CD14-positive monocyte (primary cell): ENCODE measurements at regions not wholly inside any gene's neighbourhood (a gene's known extent, or its start where the extent isn't known, plus 50 kb on each side); places are given as distances from the start of the nearest gene placed in this dataset.

Source experiments
- DNase-seq, 3 donors: peaks; one replicate each; pipeline ENCODE4 v3.0.0-alpha.2; 2011 to 2022
- H2AFZ ChIP-seq: 2 replicates; pipeline ENCODE4 v1.6.0; 2012; ENCODE audit warnings: mild to moderate bottlenecking, low read depth, low read length, inconsistent platforms; ENCODE audit not compliant: insufficient read depth, poor library complexity, severe bottlenecking
- H3K27ac ChIP-seq, 2 donors: 1 replicate in 1 of 2; 2 replicates in 1 of 2; pipeline ENCODE4 v1.5.1; 2012 to 2013; ENCODE audit warnings: low read length in 2 of 2, control low read depth in 1 of 2, inconsistent platforms in 1 of 2, low read depth in 1 of 2, mild to moderate bottlenecking in 1 of 2
- H3K27me3 ChIP-seq, 2 donors: one replicate each; pipeline versions ENCODE4 v1.6.0 to v1.6.1; 2011 to 2013; ENCODE audit warnings: low read length in 2 of 2; ENCODE audit not compliant: control insufficient read depth in 2 of 2, insufficient read depth in 2 of 2
- H3K36me3 ChIP-seq, 2 donors: replicated peaks in 1 of 2; 1 replicate in 1 of 2; 2 replicates in 1 of 2; pipeline versions ENCODE4 v1.5.1 to v1.6.1; 2012 to 2013; ENCODE audit warnings: low read length in 2 of 2, control low read depth in 1 of 2, inconsistent platforms in 1 of 2, mild to moderate bottlenecking in 1 of 2; ENCODE audit not compliant: insufficient read depth in 2 of 2, control insufficient read depth in 1 of 2
- H3K4me1 ChIP-seq, 2 donors: 1 replicate in 1 of 2; 2 replicates in 1 of 2; pipeline versions ENCODE4 v1.5.1 to v1.6.1; 2012 to 2013; ENCODE audit warnings: low read length in 2 of 2, control low read depth in 1 of 2, inconsistent platforms in 1 of 2, mild to moderate bottlenecking in 1 of 2, moderate library complexity in 1 of 2; ENCODE audit not compliant: insufficient read depth in 2 of 2, control insufficient read depth in 1 of 2
- H3K4me2 ChIP-seq: replicated peaks from 2 replicates; pipeline ENCODE3; 2012; ENCODE audit warnings: low read length, moderate library complexity, mild to moderate bottlenecking; ENCODE audit not compliant: poor library complexity, severe bottlenecking; ENCODE audit errors: extremely low read depth
- H3K4me3 ChIP-seq, 3 experiments: fragments of 200-600 bp in 1 of 3; sonication (generic) in 1 of 3; replicated peaks in 1 of 3; 1 replicate in 2 of 3; 2 replicates in 1 of 3; pipeline ENCODE4 v1.5.1; 2011 to 2013; ENCODE audit warnings: low read length in 3 of 3, mild to moderate bottlenecking in 3 of 3, control low read depth in 2 of 3, low read depth in 2 of 3, inconsistent platforms in 1 of 3, moderate library complexity in 1 of 3
- H3K79me2 ChIP-seq: 2 replicates; pipeline ENCODE4 v1.6.0; 2012; ENCODE audit warnings: mild to moderate bottlenecking, control low read depth, inconsistent platforms, low read length, moderate library complexity; ENCODE audit not compliant: insufficient read depth
- H3K9ac ChIP-seq: 2 replicates; pipeline ENCODE4 v1.6.0; 2017; ENCODE audit warnings: low read length, mild to moderate bottlenecking; ENCODE audit not compliant: insufficient read depth, poor library complexity, severe bottlenecking
- H3K9me3 ChIP-seq, 2 donors: replicated peaks in 1 of 2; 1 replicate in 1 of 2; 2 replicates in 1 of 2; pipeline versions ENCODE4 v1.5.1 to v1.6.1; 2012 to 2013; ENCODE audit warnings: low read length in 2 of 2, control low read depth in 1 of 2; ENCODE audit not compliant: control insufficient read depth in 1 of 2, insufficient read depth in 1 of 2
- H4K20me1 ChIP-seq: 2 replicates; pipeline ENCODE4 v1.6.0; 2012; ENCODE audit warnings: mild to moderate bottlenecking, low read length, control low read depth, moderate library complexity; ENCODE audit not compliant: insufficient read depth
- H3K27ac Mint-ChIP-seq, 7 donors: one replicate each; pipeline ENCODE4 v1.8.0; 2020; ENCODE audit warnings: mild to moderate bottlenecking in 7 of 7, mixed read lengths in 7 of 7, moderate library complexity in 6 of 7, inconsistent platforms in 2 of 7
- H3K27me3 Mint-ChIP-seq, 3 donors: one replicate each; pipeline ENCODE4 v1.8.0; 2021 to 2022; ENCODE audit warnings: low read depth in 3 of 3, mild to moderate bottlenecking in 3 of 3, mixed read lengths in 3 of 3, moderate library complexity in 3 of 3, inconsistent platforms in 1 of 3
- H3K36me3 Mint-ChIP-seq, 2 donors: one replicate each; pipeline ENCODE4 v1.8.0; 2020; ENCODE audit warnings: mixed read lengths in 2 of 2, inconsistent platforms in 1 of 2, mild to moderate bottlenecking in 1 of 2
- H3K4me1 Mint-ChIP-seq: one replicate; pipeline ENCODE4 v1.8.0; 2020; ENCODE audit warnings: mild to moderate bottlenecking, mixed read lengths
- H3K4me3 Mint-ChIP-seq, 2 donors: one replicate each; pipeline ENCODE4 v1.8.0; 2020; ENCODE audit warnings: mild to moderate bottlenecking in 2 of 2, mixed read lengths in 2 of 2, moderate library complexity in 1 of 2
- H3K9me3 Mint-ChIP-seq, 7 donors: one replicate each; pipeline ENCODE4 v1.8.0; 2020 to 2022; ENCODE audit warnings: mixed read lengths in 7 of 7, mild to moderate bottlenecking in 6 of 7, moderate library complexity in 6 of 7, inconsistent platforms in 2 of 7
- WGBS: methylation state at CpG from one replicate; pipeline ENCODE4 v1.1.5; 2013; ENCODE audit warnings: missing lambda C conversion rate; ENCODE audit not compliant: insufficient coverage; 5-methylcytosine and 5-hydroxymethylcytosine counted together
- intact Hi-C, 2 donors: fragments of 100-400 bp; cut with micrococcal nuclease; formaldehyde crosslinking; loops; one replicate each; pipeline versions ENCODE4 v1.15.0 to v1.15.1; 2023
- TF ChIP-seq, protein P1 (sequence below): fragments of 200-600 bp; IDR thresholded peaks from one replicate; pipeline ENCODE4 v1.8.0; 2022; ENCODE audit warnings: antibody characterized with exemption, mild to moderate bottlenecking

DNA sequence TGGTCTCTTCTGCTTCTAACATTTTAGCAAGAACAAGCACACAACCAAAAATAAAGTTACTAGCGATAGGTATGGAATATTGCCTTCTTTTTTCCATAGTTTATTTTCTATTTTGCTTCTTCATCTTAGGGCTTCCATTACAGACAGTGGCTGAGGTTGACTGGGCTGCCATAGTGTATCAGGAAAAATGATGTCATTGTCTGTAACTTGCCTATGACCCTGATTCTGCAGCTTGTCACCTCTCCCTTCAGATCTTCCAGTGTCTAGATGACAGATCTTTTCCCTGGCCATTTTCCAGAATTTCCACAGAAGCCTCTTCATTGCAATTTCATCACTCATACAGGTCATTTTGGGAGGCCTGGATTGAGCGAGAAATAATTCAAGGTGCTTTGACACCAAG lies 308.5 kb downstream of the EPHA4 start:
- H3K9me3 Mint-ChIP-seq, result peaks cover 0 to 2% (median 0%) of the 10 kb centered on the region in 7 donors
- H3K27ac Mint-ChIP-seq, result peak overlapping the region in 1 of 7 donors; percentile 8
- no peaks in the 10 kb centered on the region for H3K4me1 ChIP-seq

DNA sequence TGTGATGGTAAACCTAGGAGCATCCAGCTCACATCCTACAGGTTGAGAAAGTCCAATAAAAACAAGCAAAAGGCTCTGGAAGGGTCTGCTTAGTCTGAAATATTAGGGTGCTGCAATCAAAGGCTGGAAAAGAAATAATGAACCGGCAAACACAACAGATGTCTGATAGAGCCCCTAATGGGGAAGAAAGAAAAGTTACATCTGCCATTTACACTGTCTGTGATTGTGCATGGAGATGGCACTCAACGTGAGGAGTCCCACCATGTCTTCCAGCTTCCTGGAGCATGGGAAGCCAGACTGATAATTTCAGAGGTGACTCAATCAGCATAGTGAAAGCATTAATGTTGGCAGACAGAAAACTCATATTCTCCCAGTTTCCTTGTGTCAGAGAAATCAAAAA lies 307.8 kb downstream of the EPHA4 start:
- no peaks in the 10 kb centered on the region for H3K4me1 ChIP-seq
- no peak overlapping the region for H3K4me3 ChIP-seq
- intact Hi-C loops, result no loop called here
- 86% methylated on average over 1 of the region's 2 CpGs for WGBS
- no peak overlapping the region for H2AFZ ChIP-seq
- no peaks in the 10 kb centered on the region for H3K79me2 ChIP-seq
- Mint-ChIP-seq H3K27me3 (peaks cover 0 to 2% (median 0%) of the 10 kb centered on the region in 3 donors), H3K4me3 (no peak overlapping the region), H3K27ac (no peak overlapping the region), H3K36me3 (no peaks in the 10 kb centered on the region), H3K9me3 (no peaks in the 10 kb centered on the region), H3K4me1 (no peaks in the 10 kb centered on the region)
- no peaks in the 10 kb centered on the region for H3K27me3 ChIP-seq
- no peak overlapping the region for H3K27ac ChIP-seq
- no peak overlapping the region for H3K4me2 ChIP-seq
- no peaks in the 10 kb centered on the region for H3K9me3 ChIP-seq
- DNase-seq, result no peak
- H4K20me1 ChIP-seq, result no peaks in the 10 kb centered on the region
- TF ChIP-seq, protein P1, sequence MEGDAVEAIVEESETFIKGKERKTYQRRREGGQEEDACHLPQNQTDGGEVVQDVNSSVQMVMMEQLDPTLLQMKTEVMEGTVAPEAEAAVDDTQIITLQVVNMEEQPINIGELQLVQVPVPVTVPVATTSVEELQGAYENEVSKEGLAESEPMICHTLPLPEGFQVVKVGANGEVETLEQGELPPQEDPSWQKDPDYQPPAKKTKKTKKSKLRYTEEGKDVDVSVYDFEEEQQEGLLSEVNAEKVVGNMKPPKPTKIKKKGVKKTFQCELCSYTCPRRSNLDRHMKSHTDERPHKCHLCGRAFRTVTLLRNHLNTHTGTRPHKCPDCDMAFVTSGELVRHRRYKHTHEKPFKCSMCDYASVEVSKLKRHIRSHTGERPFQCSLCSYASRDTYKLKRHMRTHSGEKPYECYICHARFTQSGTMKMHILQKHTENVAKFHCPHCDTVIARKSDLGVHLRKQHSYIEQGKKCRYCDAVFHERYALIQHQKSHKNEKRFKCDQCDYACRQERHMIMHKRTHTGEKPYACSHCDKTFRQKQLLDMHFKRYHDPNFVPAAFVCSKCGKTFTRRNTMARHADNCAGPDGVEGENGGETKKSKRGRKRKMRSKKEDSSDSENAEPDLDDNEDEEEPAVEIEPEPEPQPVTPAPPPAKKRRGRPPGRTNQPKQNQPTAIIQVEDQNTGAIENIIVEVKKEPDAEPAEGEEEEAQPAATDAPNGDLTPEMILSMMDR, result no peak
- H3K9ac ChIP-seq, result no peak overlapping the region
- no peaks in the 10 kb centered on the region for H3K36me3 ChIP-seq

More for the DNA sequence above, 308.5 kb downstream of the EPHA4 start:
- Histone ChIP-seq H3K27ac (no peak overlapping the region), H3K9ac (no peak overlapping the region), H3K27me3 (no peaks in the 10 kb centered on the region), H3K9me3 (no peaks in the 10 kb centered on the region), H2AFZ (no peak overlapping the region), H3K4me3 (no peak overlapping the region), H4K20me1 (no peaks in the 10 kb centered on the region), H3K79me2 (no peaks in the 10 kb centered on the region), H3K36me3 (no peaks in the 10 kb centered on the region), H3K4me2 (no peak overlapping the region)
- no peaks in the 10 kb centered on the region for H3K36me3 Mint-ChIP-seq
- no peaks in the 10 kb centered on the region for H3K4me1 Mint-ChIP-seq
- peaks cover 0 to 2% (median 0%) of the 10 kb centered on the region in 3 donors for H3K27me3 Mint-ChIP-seq
- no peak overlapping the region for H3K4me3 Mint-ChIP-seq
- TF ChIP-seq, protein P1, result no peak
- no peak for DNase-seq
- 100% methylated on average over 1 of the region's 2 CpGs for WGBS
- intact Hi-C loops, result no loop called here
